ENCODE measurements at regions not wholly inside any gene's neighbourhood (a gene's known extent, or its start where the extent isn't known, plus 50 kb on each side); places are given as distances from the start of the nearest gene placed in this dataset.
"Not testable (repeated sequence)": the region's sequence is repeated elsewhere in the genome, so short reads cannot be mapped to it uniquely, and the experiment has no call there.

DNA sequence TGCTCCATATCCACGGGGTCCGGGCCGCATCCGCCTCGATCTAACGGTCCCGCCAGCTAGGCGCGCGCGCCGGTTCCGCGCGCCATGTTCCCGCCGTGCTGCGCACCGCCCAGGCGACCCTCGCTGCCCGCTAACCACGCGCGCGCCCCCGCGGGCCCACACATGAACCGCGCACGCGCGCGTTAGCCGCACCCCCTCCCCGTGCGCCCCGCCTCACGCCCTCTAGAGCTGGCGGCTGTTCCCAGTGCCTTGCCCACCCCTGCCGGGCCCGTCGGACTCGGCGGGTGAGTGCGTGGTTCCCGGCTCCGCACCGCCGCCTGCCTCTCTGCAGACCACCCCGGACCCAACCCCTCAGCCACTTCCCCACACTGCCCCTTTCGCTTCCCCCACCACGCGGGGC is 57.3 kb downstream of the TP53TG3F start:
- not testable (repeated sequence) for H3K36me3 Mint-ChIP-seq (ENCODE audit: low read depth); H3K27me3 Mint-ChIP-seq (ENCODE audit: low read depth); H3K9me3 Mint-ChIP-seq (ENCODE audit: low read depth); H3K4me3 Mint-ChIP-seq (ENCODE audit: unreplicated experiment); H3K4me1 Mint-ChIP-seq (ENCODE audit: low read depth); H3K27ac Mint-ChIP-seq (ENCODE audit: unreplicated experiment)
- peak; percentile 22 for DNase-seq (ENCODE audit: low spot score)

Data from chondrocyte (in vitro differentiated cells).